ENCODE measurements at regions not wholly inside any gene's neighbourhood (a gene's known extent, or its start where the extent isn't known, plus 50 kb on each side); places are given as distances from the start of the nearest gene placed in this dataset.

- TF ChIP-seq CTCF (IDR thresholded peaks at IDR 0.05; ENCODE audit: low read depth, low read length): no peak
- peak in 1 of 2 donors; percentile 85 for DNase-seq (ENCODE audit: low read depth in 2 of 2)
Measured at GRCh38 chr4:176601124-176601523, 191.6 kb downstream of the VEGFC start.

GRCh38 chr4:176607807-176608206, 184.9 kb downstream of the VEGFC start:
- TF ChIP-seq CTCF (IDR thresholded peaks at IDR 0.05; ENCODE audit: low read depth, low read length): no peak
- no peak for DNase-seq (ENCODE audit: low read depth in 2 of 2)
- H3K4me3 ChIP-seq (replicated peaks in 1 of 2; ENCODE audit: low read depth in 2 of 2, low read length in 2 of 2): no peak overlapping the region

More at GRCh38 chr4:176601124-176601523, 191.6 kb downstream of the VEGFC start:
- H3K4me3 ChIP-seq (replicated peaks in 1 of 2; ENCODE audit: low read depth in 2 of 2, low read length in 2 of 2): no peak overlapping the region

- no peak for TF ChIP-seq CTCF (IDR thresholded peaks at IDR 0.05; ENCODE audit: low read depth, low read length)
- no peak for DNase-seq (ENCODE audit: low read depth in 2 of 2)
- no peak overlapping the region for H3K4me3 ChIP-seq (replicated peaks in 1 of 2; ENCODE audit: low read depth in 2 of 2, low read length in 2 of 2)
Measured at GRCh38 chr4:176608346-176608745, 184.4 kb downstream of the VEGFC start.

GRCh38 chr4:176610594-176610993, 182.1 kb downstream of the VEGFC start:
- no peak for DNase-seq (ENCODE audit: low read depth in 2 of 2)
- no peak overlapping the region for H3K4me3 ChIP-seq (replicated peaks in 1 of 2; ENCODE audit: low read depth in 2 of 2, low read length in 2 of 2)
- no peak for TF ChIP-seq CTCF (IDR thresholded peaks at IDR 0.05; ENCODE audit: low read depth, low read length)

- H3K4me3 ChIP-seq (replicated peaks in 1 of 2; ENCODE audit: low read depth in 2 of 2, low read length in 2 of 2): no peak overlapping the region
- TF ChIP-seq CTCF (IDR thresholded peaks at IDR 0.05; ENCODE audit: low read depth, low read length): no peak
Measured at GRCh38 chr4:176611381-176611780, 181.3 kb downstream of the VEGFC start.

GRCh38 chr4:176611951-176612350, 180.8 kb downstream of the VEGFC start:
- no peak for TF ChIP-seq CTCF (IDR thresholded peaks at IDR 0.05; ENCODE audit: low read depth, low read length)
- peak in 1 of 2 donors; percentile 34 for DNase-seq (ENCODE audit: low read depth in 2 of 2)
- H3K4me3 ChIP-seq (replicated peaks in 1 of 2; ENCODE audit: low read depth in 2 of 2, low read length in 2 of 2): no peak overlapping the region

More at GRCh38 chr4:176611381-176611780, 181.3 kb downstream of the VEGFC start:
- DNase-seq (ENCODE audit: low read depth in 2 of 2): peak in 1 of 2 donors; percentile 10

- no peak for TF ChIP-seq CTCF (IDR thresholded peaks at IDR 0.05; ENCODE audit: low read depth, low read length)
- no peak for DNase-seq (ENCODE audit: low read depth in 2 of 2)
- H3K4me3 ChIP-seq (replicated peaks in 1 of 2; ENCODE audit: low read depth in 2 of 2, low read length in 2 of 2): no peak overlapping the region
Measured at GRCh38 chr4:176614793-176615192, 177.9 kb downstream of the VEGFC start.
